Stimulated activated CD4-positive, alpha-beta T cell treated with anti-CD3 and anti-CD28 coated beads, Interleukin-12 subunit alpha, Interleukin-12 subunit beta, amount 100 ng/mL, for 4 hours (primary cell): ENCODE measurements at regions not wholly inside any gene's neighbourhood (a gene's known extent, or its start where the extent isn't known, plus 50 kb on each side); places are given as distances from the start of the nearest gene placed in this dataset.

Source experiments
- DNase-seq: peaks from one replicate; pipeline ENCODE4 v3.0.0-alpha.2; 2020

GRCh38 chr3:31357451-31357850 lies 175.3 kb upstream of the STT3B start:
- no peak for DNase-seq

- DNase-seq = no peak
These were observed 174.2 kb upstream of the STT3B start for GRCh38 chr3:31358473-31359070.

GRCh38 chr3:31361371-31362273 lies 171.1 kb upstream of the STT3B start:
- DNase-seq = no peak

DNA sequence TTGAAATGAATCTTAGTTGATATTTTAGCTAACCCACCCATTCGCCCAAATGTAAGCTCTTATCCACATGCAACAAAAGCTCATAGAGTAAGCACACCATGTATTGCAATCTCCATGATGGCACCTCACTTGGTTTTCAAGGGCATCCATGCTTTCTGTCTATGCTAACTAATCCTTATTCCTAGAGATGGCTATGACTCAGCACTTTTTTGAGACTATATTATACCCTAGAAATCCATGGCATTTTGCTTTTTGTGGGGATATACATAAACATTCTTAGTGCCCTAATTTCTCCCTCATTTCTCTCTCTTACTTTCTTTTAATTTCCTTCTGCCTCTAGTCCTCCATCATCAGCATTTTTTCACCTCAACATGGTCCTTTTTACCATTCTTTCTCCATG lies 168.5 kb upstream of the STT3B start:
- no peak for DNase-seq

DNA sequence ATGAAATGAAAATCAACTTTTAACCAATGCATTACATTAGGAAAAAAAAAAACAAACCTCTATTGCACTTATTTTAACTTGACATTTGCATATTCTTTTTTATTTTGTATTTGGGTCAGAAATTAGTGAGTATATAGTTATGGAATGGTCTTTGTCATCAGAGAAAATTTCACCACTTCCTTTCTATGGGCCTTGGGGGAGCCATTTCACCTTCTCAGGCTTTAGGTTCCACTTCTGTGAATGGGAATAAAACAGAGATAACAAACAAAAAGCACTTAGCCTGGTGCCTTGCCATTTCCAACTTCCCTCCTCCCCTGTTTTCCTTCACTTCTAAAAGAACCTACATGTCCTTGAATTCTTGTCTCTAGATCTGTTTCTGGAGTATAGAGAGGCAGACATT lies 168.0 kb upstream of the STT3B start:
- no peak for DNase-seq

- no peak for DNase-seq
These were observed 165.2 kb upstream of the STT3B start for GRCh38 chr3:31367518-31367917.

DNA sequence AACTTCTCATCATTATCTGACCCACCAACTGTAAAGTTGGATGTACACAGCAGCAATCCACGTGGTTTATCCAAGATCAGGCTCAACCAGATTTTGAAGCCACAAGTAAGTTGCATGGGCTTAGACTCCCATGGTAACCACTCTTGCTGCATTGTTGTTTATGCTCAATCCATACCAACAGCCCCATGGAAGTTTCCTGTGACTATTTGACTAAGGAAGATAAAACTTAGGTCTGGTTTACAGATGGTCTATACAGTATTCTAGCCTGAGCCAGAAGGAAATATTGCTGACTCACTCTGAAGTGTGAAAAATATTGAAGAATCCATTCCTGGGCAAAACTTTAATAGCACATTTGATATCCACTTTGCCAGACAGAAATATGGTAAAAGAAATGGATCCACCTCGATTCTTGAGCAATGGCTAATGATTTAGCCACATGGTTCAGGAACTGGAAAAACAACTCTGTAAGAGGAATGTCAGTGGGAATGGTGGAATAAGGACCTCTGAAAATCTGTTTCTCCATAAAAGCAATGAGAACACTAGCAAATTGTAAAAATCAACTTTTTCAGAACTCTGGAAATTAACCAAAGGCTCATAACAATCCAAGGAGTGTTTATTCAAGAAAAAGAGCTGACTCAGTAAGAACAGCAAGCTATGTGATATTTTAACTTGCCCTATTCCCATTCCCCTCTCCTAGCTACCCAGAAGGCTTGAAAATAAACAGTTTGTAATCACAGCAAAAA lies 162.9 kb upstream of the STT3B start:
- DNase-seq = no peak

GRCh38 chr3:31370380-31370666 lies 162.4 kb upstream of the STT3B start:
- no peak for DNase-seq

GRCh38 chr3:31370681-31371080 lies 162.0 kb upstream of the STT3B start:
- no peak for DNase-seq

GRCh38 chr3:31371484-31372177 lies 161.1 kb upstream of the STT3B start:
- DNase-seq = no peak

- DNase-seq = no peak
These were observed 159.0 kb upstream of the STT3B start for GRCh38 chr3:31373681-31374080.

- no peak for DNase-seq
These were observed 155.6 kb upstream of the STT3B start for GRCh38 chr3:31377045-31377642.

- DNase-seq = no peak
These were observed 154.5 kb upstream of the STT3B start for GRCh38 chr3:31378231-31378630.

DNA sequence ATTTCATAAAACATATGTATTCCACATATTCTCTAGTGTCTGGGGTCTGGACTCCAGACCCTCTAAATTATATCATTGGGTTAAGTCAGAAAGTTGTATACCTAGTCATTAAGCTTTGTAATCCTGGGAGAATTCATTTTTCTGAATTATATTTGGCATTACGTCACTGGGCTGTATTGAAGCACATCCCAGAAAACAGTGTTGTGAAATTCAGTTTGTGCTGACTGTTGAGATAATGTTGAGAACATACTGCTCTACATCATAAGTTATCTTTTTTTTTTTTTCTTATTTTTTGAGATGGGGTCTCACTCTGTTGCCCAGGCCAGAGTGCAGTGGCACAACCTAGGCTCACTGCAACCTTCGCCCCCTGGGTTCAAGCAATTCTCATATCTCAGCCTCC lies 153.1 kb upstream of the STT3B start:
- DNase-seq = no peak

- no peak for DNase-seq
These were observed 149.9 kb upstream of the STT3B start for GRCh38 chr3:31382856-31383255.

DNA sequence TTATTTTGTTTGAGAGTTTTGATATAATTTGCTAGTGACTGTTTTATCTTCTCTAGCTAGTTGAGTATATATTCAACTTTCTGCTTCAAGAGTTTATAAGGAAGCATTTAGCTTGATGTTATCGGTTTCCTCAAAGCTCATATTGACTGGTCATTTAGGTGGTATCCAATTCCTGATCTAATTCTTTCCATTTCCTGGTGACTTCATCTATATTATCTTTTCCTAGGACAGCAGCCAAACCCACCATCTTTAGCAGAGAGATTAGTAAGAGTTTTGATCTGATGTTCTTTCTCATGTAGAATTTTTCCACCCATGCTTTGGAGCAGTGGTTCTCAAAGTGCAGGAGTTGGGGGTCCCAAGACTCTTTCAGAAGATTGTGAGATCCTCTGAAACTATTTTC lies 148.6 kb upstream of the STT3B start:
- no peak for DNase-seq

- DNase-seq = no peak
These were observed 142.8 kb upstream of the STT3B start for GRCh38 chr3:31389939-31390338.

- no peak for DNase-seq
These were observed 142.3 kb upstream of the STT3B start for GRCh38 chr3:31390466-31390865.

- no peak for DNase-seq
These were observed 141.6 kb upstream of the STT3B start for GRCh38 chr3:31391150-31391549.

DNA sequence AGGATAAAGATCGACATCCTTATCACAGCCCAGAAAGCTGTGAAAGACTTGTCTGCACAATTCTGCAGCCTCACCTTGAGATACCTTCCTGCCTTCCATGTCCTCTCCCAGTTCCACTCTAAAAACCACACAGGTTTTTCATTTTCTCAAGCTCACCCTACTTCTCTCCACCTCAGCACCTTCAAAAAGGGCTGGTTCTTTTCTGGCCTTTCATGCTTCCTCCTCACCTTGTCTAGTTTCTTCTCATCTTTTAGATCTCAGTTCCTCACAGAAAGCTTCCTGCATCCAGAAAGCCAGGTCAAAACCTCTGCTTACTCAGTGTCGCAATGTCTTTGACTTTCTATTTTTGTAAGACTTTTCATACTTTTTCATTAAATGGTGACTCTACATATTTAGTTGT lies 140.2 kb upstream of the STT3B start:
- no peak for DNase-seq

GRCh38 chr3:31399271-31399670 lies 133.5 kb upstream of the STT3B start:
- no peak for DNase-seq

DNA sequence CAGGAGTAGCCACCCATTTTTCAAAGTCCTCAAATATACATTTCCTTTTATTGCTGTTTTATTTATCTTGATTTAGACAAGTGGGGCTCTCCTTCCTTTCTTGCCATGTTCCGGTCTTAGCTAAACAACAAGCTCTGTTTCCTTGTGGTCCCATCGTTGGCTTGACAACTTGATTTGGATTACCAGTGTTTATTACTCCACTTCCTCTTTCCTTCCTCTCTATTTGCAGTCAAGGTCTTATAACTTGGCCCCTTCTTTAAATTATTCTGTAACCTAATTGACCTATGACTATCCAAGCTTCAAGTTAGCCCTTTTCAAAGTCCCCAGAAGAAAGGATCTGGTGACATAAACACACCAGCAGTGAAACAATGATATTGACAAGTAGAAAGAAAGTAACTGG lies 130.6 kb upstream of the STT3B start:
- DNase-seq = no peak

GRCh38 chr3:31403197-31403596 lies 129.5 kb upstream of the STT3B start:
- no peak for DNase-seq
